Mesendoderm (in vitro differentiated cells): ENCODE measurements at regions not wholly inside any gene's neighbourhood (a gene's known extent, or its start where the extent isn't known, plus 50 kb on each side); places are given as distances from the start of the nearest gene placed in this dataset.

Experiments used
- DNase-seq: peaks from one replicate; pipeline ENCODE4 v3.0.0; 2013
- H2AK5ac ChIP-seq: 2 replicates; pipeline ENCODE4 v1.6.1; 2013; ENCODE audit warnings: low read length, inconsistent platforms
- H2BK120ac ChIP-seq: 2 replicates; pipeline ENCODE4 v1.6.1; 2013; ENCODE audit warnings: low read depth, mild to moderate bottlenecking, low read length, moderate library complexity, mixed read lengths
- H2BK15ac ChIP-seq: replicated peaks from 2 replicates; pipeline ENCODE4 v1.6.1; 2013; ENCODE audit warnings: low read depth, mild to moderate bottlenecking, moderate library complexity
- H2BK5ac ChIP-seq: 2 replicates; pipeline ENCODE4 v1.6.1; 2013; ENCODE audit warnings: low read length, inconsistent platforms
- H3K18ac ChIP-seq: 2 replicates; pipeline ENCODE4 v1.6.1; 2013; ENCODE audit warnings: mild to moderate bottlenecking, low read length, mixed read lengths
- H3K23ac ChIP-seq: one replicate; pipeline ENCODE4 v1.6.1; 2013; ENCODE audit warnings: low read length
- H3K27ac ChIP-seq: 2 replicates; pipeline ENCODE4 v1.5.1; 2013; ENCODE audit warnings: low read depth, mild to moderate bottlenecking, inconsistent platforms, low read length, moderate library complexity
- H3K27me3 ChIP-seq: 2 replicates; pipeline ENCODE4 v1.6.1; 2013; ENCODE audit warnings: low read length, control low read depth, mild to moderate bottlenecking, inconsistent platforms; ENCODE audit not compliant: insufficient read depth, poor library complexity
- H3K36me3 ChIP-seq: 2 replicates; pipeline ENCODE4 v1.6.1; 2013; ENCODE audit warnings: low read length, inconsistent platforms; ENCODE audit not compliant: control insufficient read depth, insufficient read depth
- H3K4ac ChIP-seq: one replicate; pipeline ENCODE4 v1.6.1; 2013; ENCODE audit warnings: low read depth, mild to moderate bottlenecking, low read length, moderate library complexity
- H3K4me1 ChIP-seq: 2 replicates; pipeline ENCODE4 v1.6.1; 2013; ENCODE audit warnings: low read depth, low read length, inconsistent platforms; ENCODE audit not compliant: control insufficient read depth
- H3K4me2 ChIP-seq: 2 replicates; pipeline ENCODE4 v1.6.1; 2013; ENCODE audit warnings: low read length
- H3K4me3 ChIP-seq: 2 replicates; pipeline ENCODE4 v1.5.1; 2013; ENCODE audit warnings: mild to moderate bottlenecking, low read length
- H3K56ac ChIP-seq: one replicate; pipeline ENCODE4 v1.6.1; 2013; ENCODE audit warnings: low read length
- H3K79me1 ChIP-seq: 2 replicates; pipeline ENCODE4 v1.6.1; 2013; ENCODE audit warnings: low read length, inconsistent platforms
- H3K79me2 ChIP-seq: 2 replicates; pipeline ENCODE4 v1.6.1; 2013; ENCODE audit warnings: mild to moderate bottlenecking, low read length; ENCODE audit not compliant: control insufficient read depth, insufficient read depth
- H3K9ac ChIP-seq: 2 replicates; pipeline ENCODE4 v1.6.1; 2013; ENCODE audit warnings: low read length, inconsistent platforms
- H4K5ac ChIP-seq: one replicate; pipeline ENCODE4 v1.6.1; 2013; ENCODE audit warnings: low read length
- H4K8ac ChIP-seq: one replicate; pipeline ENCODE4 v1.6.1; 2013; ENCODE audit warnings: low read depth, mild to moderate bottlenecking, control low read depth, low read length, moderate library complexity
- WGBS: extraction: QIAGEN DNeasy Blood & Tissue Kit; methylation state at CpG from one replicate; pipeline ENCODE4 v1.1.7; 2013; ENCODE audit warnings: low lambda C conversion rate, missing lambda C conversion rate; ENCODE audit not compliant: insufficient coverage; ENCODE audit errors: extremely low coverage; 5-methylcytosine and 5-hydroxymethylcytosine counted together

GRCh38 chr4:115678425-115678941 lies 565.1 kb upstream of the NDST4 start:
- Histone ChIP-seq H3K36me3 (no peaks in the 10 kb centered on the region), H3K9ac (no peak overlapping the region), H2BK5ac (no peak overlapping the region), H3K79me1 (no peaks in the 10 kb centered on the region), H2BK120ac (no peak overlapping the region), H4K5ac (no peak overlapping the region), H3K27me3 (no peaks in the 10 kb centered on the region), H3K4me2 (no peak overlapping the region), H2BK15ac (no peak overlapping the region), H3K79me2 (no peaks in the 10 kb centered on the region), H3K4ac (no peak overlapping the region), H4K8ac (no peak overlapping the region), H3K4me1 (no peaks in the 10 kb centered on the region), H3K56ac (no peak overlapping the region), H3K4me3 (no peak overlapping the region), H3K27ac (no peak overlapping the region), H3K23ac (no peak overlapping the region), H2AK5ac (no peak overlapping the region), H3K18ac (no peak overlapping the region)
- DNase-seq, result no peak
- no CpG with 5 or more reads among the region's 47 CpGs for WGBS

- no peaks in the 10 kb centered on the region for H3K79me2 ChIP-seq
- no peak overlapping the region for H2BK15ac ChIP-seq
- no peak overlapping the region for H3K4me3 ChIP-seq
- no CpG with 5 or more reads among the region's 1 CpG for WGBS
- H3K56ac ChIP-seq, result no peak overlapping the region
- no peak overlapping the region for H3K23ac ChIP-seq
- H3K18ac ChIP-seq, result no peak overlapping the region
- no peak overlapping the region for H2AK5ac ChIP-seq
- no peak overlapping the region for H3K4me2 ChIP-seq
- H3K79me1 ChIP-seq, result no peaks in the 10 kb centered on the region
- no peak overlapping the region for H4K5ac ChIP-seq
- H3K27me3 ChIP-seq, result no peaks in the 10 kb centered on the region
- H4K8ac ChIP-seq, result no peak overlapping the region
- no peak for DNase-seq
- no peaks in the 10 kb centered on the region for H3K36me3 ChIP-seq
- no peak overlapping the region for H2BK120ac ChIP-seq
- H3K4me1 ChIP-seq, result no peaks in the 10 kb centered on the region
- no peak overlapping the region for H3K4ac ChIP-seq
- H3K27ac ChIP-seq, result no peak overlapping the region
- no peak overlapping the region for H3K9ac ChIP-seq
- no peak overlapping the region for H2BK5ac ChIP-seq
Measured at GRCh38 chr4:115675719-115676118, 562.3 kb upstream of the NDST4 start.

GRCh38 chr4:115674485-115674884 lies 561.1 kb upstream of the NDST4 start:
- H4K5ac ChIP-seq, result no peak overlapping the region
- no peaks in the 10 kb centered on the region for H3K27me3 ChIP-seq
- no peak overlapping the region for H2AK5ac ChIP-seq
- no peak overlapping the region for H3K4ac ChIP-seq
- no peak overlapping the region for H4K8ac ChIP-seq
- H3K18ac ChIP-seq, result no peak overlapping the region
- no peaks in the 10 kb centered on the region for H3K79me2 ChIP-seq
- H3K4me3 ChIP-seq, result no peak overlapping the region
- no peak overlapping the region for H3K27ac ChIP-seq
- H3K56ac ChIP-seq, result no peak overlapping the region
- H3K9ac ChIP-seq, result no peak overlapping the region
- DNase-seq, result no peak
- no peaks in the 10 kb centered on the region for H3K79me1 ChIP-seq
- no peaks in the 10 kb centered on the region for H3K36me3 ChIP-seq
- H3K4me2 ChIP-seq, result no peak overlapping the region
- H3K4me1 ChIP-seq, result no peaks in the 10 kb centered on the region
- H2BK5ac ChIP-seq, result no peak overlapping the region
- no peak overlapping the region for H3K23ac ChIP-seq
- no peak overlapping the region for H2BK120ac ChIP-seq
- no peak overlapping the region for H2BK15ac ChIP-seq

DNA sequence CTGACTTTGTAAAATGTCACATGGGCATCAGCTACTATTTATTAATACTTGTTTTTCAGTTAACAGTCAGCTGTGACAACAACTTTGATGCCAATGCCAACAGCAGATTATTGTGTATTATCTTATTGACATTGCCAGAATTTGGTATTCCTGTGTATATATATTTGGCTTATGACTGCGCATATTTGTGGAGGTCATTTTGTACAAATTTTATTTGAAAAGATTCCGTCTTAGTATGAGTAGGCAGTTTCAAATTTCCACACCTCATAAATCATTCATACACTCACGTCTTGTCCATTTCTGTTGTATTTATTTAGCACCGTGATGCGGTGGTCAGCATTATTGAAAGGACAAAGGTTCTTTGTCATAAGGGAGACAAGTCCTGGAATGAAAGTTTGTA lies 558.2 kb upstream of the NDST4 start:
- H3K79me2 ChIP-seq, result no peaks in the 10 kb centered on the region
- H4K8ac ChIP-seq, result no peak overlapping the region
- no peak overlapping the region for H3K9ac ChIP-seq

GRCh38 chr4:115670930-115671329 lies 557.5 kb upstream of the NDST4 start:
- no peak overlapping the region for H2BK5ac ChIP-seq
- H3K79me2 ChIP-seq, result no peaks in the 10 kb centered on the region
- H3K27me3 ChIP-seq, result no peaks in the 10 kb centered on the region
- no peak overlapping the region for H3K4me2 ChIP-seq
- no peak overlapping the region for H3K9ac ChIP-seq
- H3K36me3 ChIP-seq, result no peaks in the 10 kb centered on the region
- H4K8ac ChIP-seq, result no peak overlapping the region
- H3K18ac ChIP-seq, result no peak overlapping the region
- WGBS, result no CpG with 5 or more reads among the region's 2 CpGs
- H4K5ac ChIP-seq, result no peak overlapping the region
- no peak overlapping the region for H3K4ac ChIP-seq
- H3K23ac ChIP-seq, result no peak overlapping the region
- no peaks in the 10 kb centered on the region for H3K4me1 ChIP-seq
- no peak overlapping the region for H3K4me3 ChIP-seq
- no peak overlapping the region for H2AK5ac ChIP-seq
- H3K56ac ChIP-seq, result no peak overlapping the region
- DNase-seq, result no peak
- no peak overlapping the region for H2BK120ac ChIP-seq
- H3K79me1 ChIP-seq, result no peaks in the 10 kb centered on the region
- no peak overlapping the region for H2BK15ac ChIP-seq
- no peak overlapping the region for H3K27ac ChIP-seq

More for the DNA sequence above, 558.2 kb upstream of the NDST4 start:
- Histone ChIP-seq H3K4ac (no peak overlapping the region), H2BK120ac (no peak overlapping the region), H3K4me1 (no peaks in the 10 kb centered on the region), H3K4me3 (no peak overlapping the region), H2BK15ac (no peak overlapping the region), H3K4me2 (no peak overlapping the region), H3K27ac (no peak overlapping the region), H2BK5ac (no peak overlapping the region), H3K23ac (no peak overlapping the region), H3K79me1 (no peaks in the 10 kb centered on the region), H4K5ac (no peak overlapping the region), H3K27me3 (no peaks in the 10 kb centered on the region), H2AK5ac (no peak overlapping the region), H3K36me3 (no peaks in the 10 kb centered on the region), H3K18ac (no peak overlapping the region), H3K56ac (no peak overlapping the region)
- no CpG with 5 or more reads among the region's 5 CpGs for WGBS
- no peak for DNase-seq

- Histone ChIP-seq H3K79me2 (no peaks in the 10 kb centered on the region), H3K9ac (no peak overlapping the region), H3K4me3 (no peak overlapping the region), H3K4ac (no peak overlapping the region), H3K23ac (no peak overlapping the region), H3K56ac (no peak overlapping the region), H3K18ac (no peak overlapping the region), H3K36me3 (no peaks in the 10 kb centered on the region), H2AK5ac (no peak overlapping the region), H2BK120ac (no peak overlapping the region), H3K27ac (no peak overlapping the region), H4K5ac (no peak overlapping the region), H3K4me2 (no peak overlapping the region), H3K79me1 (no peaks in the 10 kb centered on the region), H4K8ac (no peak overlapping the region), H3K27me3 (no peaks in the 10 kb centered on the region), H2BK15ac (no peak overlapping the region), H3K4me1 (no peaks in the 10 kb centered on the region), H2BK5ac (no peak overlapping the region)
- DNase-seq, result no peak
- no CpG with 5 or more reads among the region's 1 CpG for WGBS
Measured at GRCh38 chr4:115668396-115668795, 555.0 kb upstream of the NDST4 start.
